HCT116 (cell line): ENCODE measurements at regions not wholly inside any gene's neighbourhood (a gene's known extent, or its start where the extent isn't known, plus 50 kb on each side); places are given as distances from the start of the nearest gene placed in this dataset.

Source experiments
- ATAC-seq: fragments of 200-7000 bp; cut with Tn5 transposase; 2 replicates; pipeline ENCODE4 v1.9.1; 2020; ENCODE audit warnings: mild to moderate bottlenecking, moderate library complexity
- BruUV-seq: library from RNA; stranded (reverse); fragments of 400-500 nt; replicated peaks from 2 replicates; lab custom pipeline; 2021; lab: Mats Ljungman, UMichigan
- CTCF ChIA-PET: fragments of 300-600 bp; sonication (Branson Sonifier 250); formaldehyde crosslinking; loops from one replicate; lab custom pipeline; 2021; ENCODE audit warnings: antibody characterized with exemption; lab: Charles Lee
- POLR2A ChIA-PET: fragments of 300-600, 350-600 bp; sonication (Branson Sonifier 250); formaldehyde crosslinking; loops from one replicate; lab custom pipeline; 2021; ENCODE audit warnings: antibody characterized with exemption; lab: Charles Lee
- RAD21 ChIA-PET, 2 experiments: fragments of 300-600 bp; sonication (Branson Sonifier 250); formaldehyde crosslinking; loops; one replicate each; lab custom pipeline; 2023; ENCODE audit warnings: low total read pairs in 2 of 2; ENCODE audit not compliant: uncharacterized antibody in 2 of 2, unreplicated experiment in 2 of 2, low non-redundant PET in 1 of 2; lab: Charles Lee
- DNase-seq: peaks from one replicate; pipeline ENCODE4 v3.0.0-alpha.2; 2010; ENCODE audit warnings: low read depth, low spot score
- H2AFZ ChIP-seq: fragments of 200-600 bp; shearing (Covaris generic), sonication (generic); 2 replicates; pipeline ENCODE4 v1.6.1; 2017; ENCODE audit warnings: low read depth, mixed run types, mixed read lengths, antibody characterized with exemption, low read length; ENCODE audit not compliant: poor library complexity, severe bottlenecking
- H3K27ac ChIP-seq: 2 replicates; pipeline ENCODE4 v1.5.1; 2012; ENCODE audit warnings: low read depth, low read length
- H3K27me3 ChIP-seq: fragments of 200-600 bp; sonication (generic); 2 replicates; pipeline ENCODE4 v1.6.1; 2016; ENCODE audit warnings: mixed run types, low read length, mixed read lengths; ENCODE audit not compliant: insufficient read depth
- H3K36me3 ChIP-seq, 2 experiments: fragments of 200-500 bp in 1 of 2; fragments of 200-600 bp in 1 of 2; sonication (Bioruptor generic) in 1 of 2; sonication (generic) in 1 of 2; 2 replicates each; pipeline versions ENCODE4 v1.5.1 to v1.6.1; 2014 to 2016; ENCODE audit warnings: low read length in 2 of 2, inconsistent platforms in 1 of 2, mixed read lengths in 1 of 2, mixed run types in 1 of 2; ENCODE audit not compliant: insufficient read depth in 2 of 2, control insufficient read depth in 1 of 2
- H3K4me1 ChIP-seq, 2 experiments: fragments of 200-600 bp in 1 of 2; sonication (generic) in 1 of 2; 2 replicates each; pipeline versions ENCODE4 v1.5.1 to v1.6.1; 2012 to 2017; ENCODE audit warnings: low read length in 2 of 2, inconsistent platforms in 1 of 2, mild to moderate bottlenecking in 1 of 2, mixed read lengths in 1 of 2, mixed run types in 1 of 2, moderate library complexity in 1 of 2; ENCODE audit not compliant: insufficient read depth in 2 of 2, control insufficient read depth in 1 of 2
- H3K4me2 ChIP-seq: fragments of 200-600 bp; sonication (generic); 2 replicates; pipeline ENCODE4 v1.6.1; 2017; ENCODE audit warnings: mixed run types, low read length, mixed read lengths
- H3K4me3 ChIP-seq, 2 experiments: fragments of 200-600 bp in 1 of 2; sonication (generic) in 1 of 2; replicated peaks in 1 of 2; 2 replicates each; pipeline ENCODE4 v1.5.1; 2011 to 2016; ENCODE audit warnings: low read length in 2 of 2, control low read depth in 1 of 2, low read depth in 1 of 2, mild to moderate bottlenecking in 1 of 2, mixed read lengths in 1 of 2, mixed run types in 1 of 2
- H3K79me2 ChIP-seq: fragments of 200-600 bp; sonication (generic); 2 replicates; pipeline ENCODE4 v1.6.1; 2017; ENCODE audit warnings: mild to moderate bottlenecking, mixed run types, low read length, moderate library complexity, mixed read lengths; ENCODE audit not compliant: insufficient read depth
- H3K9ac ChIP-seq: fragments of 200-600 bp; sonication (generic); 2 replicates; pipeline ENCODE4 v1.6.1; 2016; ENCODE audit warnings: low read length, mixed read lengths
- H3K9me2 ChIP-seq: fragments of 200-600 bp; sonication (generic), shearing (Covaris generic); 2 replicates; pipeline ENCODE4 v1.6.1; 2017; ENCODE audit warnings: mixed run types, mild to moderate bottlenecking, moderate library complexity; ENCODE audit not compliant: insufficient read depth
- H3K9me3 ChIP-seq, 2 experiments: fragments of 200-500 bp in 1 of 2; fragments of 200-600 bp in 1 of 2; sonication (Bioruptor generic) in 1 of 2; sonication (generic) in 1 of 2; 2 replicates each; pipeline ENCODE4 v1.6.1; 2014 to 2017; ENCODE audit warnings: low read length in 2 of 2, mixed read lengths in 2 of 2, inconsistent platforms in 1 of 2, low read depth in 1 of 2, mild to moderate bottlenecking in 1 of 2, mixed run types in 1 of 2, moderate library complexity in 1 of 2; ENCODE audit not compliant: control insufficient read depth in 1 of 2, insufficient read depth in 1 of 2
- H4K20me1 ChIP-seq: fragments of 200-600 bp; sonication (generic), shearing (Covaris generic); 2 replicates; pipeline ENCODE4 v1.6.1; 2017; ENCODE audit warnings: mixed run types, mild to moderate bottlenecking, moderate library complexity; ENCODE audit not compliant: insufficient read depth
- CBX3 ChIP-seq: IDR thresholded peaks from 2 replicates; pipeline ENCODE4 v1.6.1; 2012; ENCODE audit warnings: low read depth
- CEBPB ChIP-seq: IDR thresholded peaks from 2 replicates; pipeline ENCODE4 v1.6.1; 2012; ENCODE audit warnings: low read depth
- EGR1 ChIP-seq: IDR thresholded peaks from 2 replicates; pipeline ENCODE4 v1.6.1; 2012; ENCODE audit warnings: low read depth
- ELF1 ChIP-seq: IDR thresholded peaks from 2 replicates; pipeline ENCODE4 v1.6.1; 2012; ENCODE audit warnings: low read depth, borderline replicate concordance
- EZH2 ChIP-seq: fragments of 200-600 bp; sonication (generic); IDR thresholded peaks from 2 replicates; pipeline ENCODE4 v1.6.1; 2017; ENCODE audit warnings: antibody characterized with exemption, mixed run types
- EZH2phosphoT487 ChIP-seq: fragments of 200-600 bp; IDR thresholded peaks from 2 replicates; pipeline ENCODE4 v1.6.1; 2018; ENCODE audit warnings: antibody characterized with exemption, borderline replicate concordance
- FOSL1 ChIP-seq: IDR thresholded peaks from 2 replicates; pipeline ENCODE4 v1.6.1; 2012; ENCODE audit warnings: low read depth
- JUND ChIP-seq: IDR thresholded peaks from 2 replicates; pipeline ENCODE4 v1.6.1; 2012
- POLR2A ChIP-seq: IDR thresholded peaks from 2 replicates; pipeline ENCODE4 v1.7.0; 2011; ENCODE audit warnings: borderline replicate concordance; ENCODE audit not compliant: insufficient read depth, insufficient read length; ENCODE audit errors: extremely low read depth
- POLR2AphosphoS5 ChIP-seq: IDR thresholded peaks from 2 replicates; pipeline ENCODE4 v1.6.1; 2011; ENCODE audit warnings: mild to moderate bottlenecking, low read depth, low read length, moderate library complexity
- RAD21 ChIP-seq: IDR thresholded peaks from 2 replicates; pipeline ENCODE4 v1.6.1; 2012; ENCODE audit warnings: low read depth, mild to moderate bottlenecking
- SIN3A ChIP-seq: IDR thresholded peaks from 2 replicates; pipeline ENCODE4 v1.6.1; 2012; ENCODE audit warnings: low read depth
- SRF ChIP-seq: IDR thresholded peaks from 2 replicates; pipeline ENCODE4 v1.6.1; 2012; ENCODE audit warnings: low read depth
- YY1 ChIP-seq: IDR thresholded peaks from 2 replicates; pipeline ENCODE4 v1.6.1; 2011; ENCODE audit warnings: low read length, low read depth, moderate library complexity, mild to moderate bottlenecking; ENCODE audit not compliant: insufficient replicate concordance; ENCODE audit errors: extremely low read depth
- ZNF274 ChIP-seq: fragments of 200-500 bp; sonication (Bioruptor generic); IDR thresholded peaks from 2 replicates; pipeline ENCODE4 v1.6.1; 2014; ENCODE audit warnings: mild to moderate bottlenecking, low read depth, low read length, inconsistent platforms
- intact Hi-C: fragments of 100-400 bp; cut with micrococcal nuclease; formaldehyde crosslinking; loops from 2 replicates; pipeline ENCODE4 v1.10.0; 2022
- TF ChIP-seq, protein P1 (sequence below): IDR thresholded peaks from 2 replicates; pipeline ENCODE4 v1.6.1; 2011; ENCODE audit warnings: mild to moderate bottlenecking, low read length, moderate library complexity; ENCODE audit not compliant: insufficient replicate concordance; ENCODE audit errors: extremely low read depth
- TF ChIP-seq, protein P2 (sequence below): IDR thresholded peaks from 2 replicates; pipeline ENCODE4 v1.6.1; 2012
- TF ChIP-seq, protein P3 (sequence below), 3 experiments: fragments of 200-600 bp in 1 of 3; sonication (generic) in 1 of 3; IDR thresholded peaks in 2 of 3; conservative IDR thresholded peaks in 1 of 3; 2 replicates each; pipeline ENCODE4 v1.5.1; 2012 to 2017; ENCODE audit warnings: low read depth in 2 of 3, low read length in 2 of 3, antibody characterized with exemption in 1 of 3, borderline replicate concordance in 1 of 3, control low read depth in 1 of 3, mild to moderate bottlenecking in 1 of 3, mixed read lengths in 1 of 3, mixed run types in 1 of 3, moderate library complexity in 1 of 3; ENCODE audit not compliant: insufficient read depth in 1 of 3
- TF ChIP-seq, protein P4 (sequence below): IDR thresholded peaks from 2 replicates; pipeline ENCODE4 v1.6.1; 2012; ENCODE audit warnings: low read depth
- TF ChIP-seq, protein P5 (sequence below): IDR thresholded peaks from 2 replicates; pipeline ENCODE4 v1.6.1; 2012

DNA sequence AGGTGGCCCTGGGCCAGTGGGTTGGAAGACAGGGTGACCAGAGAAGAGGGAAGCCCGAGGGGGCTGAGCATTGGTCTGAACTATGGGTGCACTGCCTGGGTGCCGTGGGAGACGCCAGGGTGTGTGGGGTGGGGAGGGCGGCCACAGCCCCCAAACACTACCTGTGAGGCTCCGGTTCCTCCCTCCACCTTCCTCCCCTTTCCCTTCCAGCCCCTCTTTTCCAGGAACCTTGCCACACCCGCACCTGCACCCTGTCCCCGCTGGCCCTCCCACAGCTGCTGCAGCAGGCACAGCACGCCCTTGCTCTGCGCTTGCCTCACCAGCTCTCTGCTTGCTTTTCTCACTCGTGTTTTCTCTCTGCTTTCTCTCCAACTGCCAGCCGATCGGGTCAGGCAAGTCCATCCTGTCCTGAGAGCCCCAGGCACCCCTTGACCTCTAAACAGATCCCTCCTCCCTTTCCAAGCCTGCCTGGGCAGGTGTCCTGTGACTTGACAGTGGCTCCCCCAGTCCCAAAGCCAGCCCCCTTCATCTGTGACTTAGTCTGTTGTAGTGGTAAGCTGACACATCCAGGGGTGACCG lies 193.7 kb downstream of the MSX2 start:
- intact Hi-C loops, result no loop called here
- no peak overlapping the region for H2AFZ ChIP-seq
- no peak overlapping the region for H3K9ac ChIP-seq
- ATAC-seq (no peak), DNase-seq (no peak)
- H3K27me3 ChIP-seq, result no peaks in the 10 kb centered on the region
- no peak overlapping the region for H3K4me3 ChIP-seq
- no TSS peak for BruUV-seq
- no peaks in the 10 kb centered on the region; a peak in 2 of 4 replicates for H3K4me1 ChIP-seq
- no peak overlapping the region for H3K4me2 ChIP-seq
- H3K79me2 ChIP-seq, result no peaks in the 10 kb centered on the region
- H3K36me3 ChIP-seq, result no peaks in the 10 kb centered on the region
- H4K20me1 ChIP-seq, result no peaks in the 10 kb centered on the region
- TF ChIP-seq, protein P1, sequence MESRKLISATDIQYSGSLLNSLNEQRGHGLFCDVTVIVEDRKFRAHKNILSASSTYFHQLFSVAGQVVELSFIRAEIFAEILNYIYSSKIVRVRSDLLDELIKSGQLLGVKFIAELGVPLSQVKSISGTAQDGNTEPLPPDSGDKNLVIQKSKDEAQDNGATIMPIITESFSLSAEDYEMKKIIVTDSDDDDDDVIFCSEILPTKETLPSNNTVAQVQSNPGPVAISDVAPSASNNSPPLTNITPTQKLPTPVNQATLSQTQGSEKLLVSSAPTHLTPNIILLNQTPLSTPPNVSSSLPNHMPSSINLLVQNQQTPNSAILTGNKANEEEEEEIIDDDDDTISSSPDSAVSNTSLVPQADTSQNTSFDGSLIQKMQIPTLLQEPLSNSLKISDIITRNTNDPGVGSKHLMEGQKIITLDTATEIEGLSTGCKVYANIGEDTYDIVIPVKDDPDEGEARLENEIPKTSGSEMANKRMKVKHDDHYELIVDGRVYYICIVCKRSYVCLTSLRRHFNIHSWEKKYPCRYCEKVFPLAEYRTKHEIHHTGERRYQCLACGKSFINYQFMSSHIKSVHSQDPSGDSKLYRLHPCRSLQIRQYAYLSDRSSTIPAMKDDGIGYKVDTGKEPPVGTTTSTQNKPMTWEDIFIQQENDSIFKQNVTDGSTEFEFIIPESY, result no peak
- TF ChIP-seq SIN3A (no peak), POLR2AphosphoS5 (no peak), FOSL1 (no peak), EZH2 (no peak), SRF (no peak), YY1 (no peak), ZNF274 (no peak), EGR1 (no peak), CBX3 (no peak), JUND (no peak), RAD21 (no peak), POLR2A (no peak), EZH2phosphoT487 (no peak), CEBPB (no peak), ELF1 (no peak)
- TF ChIP-seq, protein P2, sequence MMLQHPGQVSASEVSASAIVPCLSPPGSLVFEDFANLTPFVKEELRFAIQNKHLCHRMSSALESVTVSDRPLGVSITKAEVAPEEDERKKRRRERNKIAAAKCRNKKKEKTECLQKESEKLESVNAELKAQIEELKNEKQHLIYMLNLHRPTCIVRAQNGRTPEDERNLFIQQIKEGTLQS, result no peak
- TF ChIP-seq, protein P3, sequence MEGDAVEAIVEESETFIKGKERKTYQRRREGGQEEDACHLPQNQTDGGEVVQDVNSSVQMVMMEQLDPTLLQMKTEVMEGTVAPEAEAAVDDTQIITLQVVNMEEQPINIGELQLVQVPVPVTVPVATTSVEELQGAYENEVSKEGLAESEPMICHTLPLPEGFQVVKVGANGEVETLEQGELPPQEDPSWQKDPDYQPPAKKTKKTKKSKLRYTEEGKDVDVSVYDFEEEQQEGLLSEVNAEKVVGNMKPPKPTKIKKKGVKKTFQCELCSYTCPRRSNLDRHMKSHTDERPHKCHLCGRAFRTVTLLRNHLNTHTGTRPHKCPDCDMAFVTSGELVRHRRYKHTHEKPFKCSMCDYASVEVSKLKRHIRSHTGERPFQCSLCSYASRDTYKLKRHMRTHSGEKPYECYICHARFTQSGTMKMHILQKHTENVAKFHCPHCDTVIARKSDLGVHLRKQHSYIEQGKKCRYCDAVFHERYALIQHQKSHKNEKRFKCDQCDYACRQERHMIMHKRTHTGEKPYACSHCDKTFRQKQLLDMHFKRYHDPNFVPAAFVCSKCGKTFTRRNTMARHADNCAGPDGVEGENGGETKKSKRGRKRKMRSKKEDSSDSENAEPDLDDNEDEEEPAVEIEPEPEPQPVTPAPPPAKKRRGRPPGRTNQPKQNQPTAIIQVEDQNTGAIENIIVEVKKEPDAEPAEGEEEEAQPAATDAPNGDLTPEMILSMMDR (IDR thresholded peaks at IDR 0.05 in 2 of 3, conservative IDR thresholded peaks at IDR 0.05 in 1 of 3; ENCODE audit: borderline replicate concordance in 1 of 3, insufficient read depth in 1 of 3, low read depth in 2 of 3, low read length in 2 of 3), result no peak
- TF ChIP-seq, protein P4, sequence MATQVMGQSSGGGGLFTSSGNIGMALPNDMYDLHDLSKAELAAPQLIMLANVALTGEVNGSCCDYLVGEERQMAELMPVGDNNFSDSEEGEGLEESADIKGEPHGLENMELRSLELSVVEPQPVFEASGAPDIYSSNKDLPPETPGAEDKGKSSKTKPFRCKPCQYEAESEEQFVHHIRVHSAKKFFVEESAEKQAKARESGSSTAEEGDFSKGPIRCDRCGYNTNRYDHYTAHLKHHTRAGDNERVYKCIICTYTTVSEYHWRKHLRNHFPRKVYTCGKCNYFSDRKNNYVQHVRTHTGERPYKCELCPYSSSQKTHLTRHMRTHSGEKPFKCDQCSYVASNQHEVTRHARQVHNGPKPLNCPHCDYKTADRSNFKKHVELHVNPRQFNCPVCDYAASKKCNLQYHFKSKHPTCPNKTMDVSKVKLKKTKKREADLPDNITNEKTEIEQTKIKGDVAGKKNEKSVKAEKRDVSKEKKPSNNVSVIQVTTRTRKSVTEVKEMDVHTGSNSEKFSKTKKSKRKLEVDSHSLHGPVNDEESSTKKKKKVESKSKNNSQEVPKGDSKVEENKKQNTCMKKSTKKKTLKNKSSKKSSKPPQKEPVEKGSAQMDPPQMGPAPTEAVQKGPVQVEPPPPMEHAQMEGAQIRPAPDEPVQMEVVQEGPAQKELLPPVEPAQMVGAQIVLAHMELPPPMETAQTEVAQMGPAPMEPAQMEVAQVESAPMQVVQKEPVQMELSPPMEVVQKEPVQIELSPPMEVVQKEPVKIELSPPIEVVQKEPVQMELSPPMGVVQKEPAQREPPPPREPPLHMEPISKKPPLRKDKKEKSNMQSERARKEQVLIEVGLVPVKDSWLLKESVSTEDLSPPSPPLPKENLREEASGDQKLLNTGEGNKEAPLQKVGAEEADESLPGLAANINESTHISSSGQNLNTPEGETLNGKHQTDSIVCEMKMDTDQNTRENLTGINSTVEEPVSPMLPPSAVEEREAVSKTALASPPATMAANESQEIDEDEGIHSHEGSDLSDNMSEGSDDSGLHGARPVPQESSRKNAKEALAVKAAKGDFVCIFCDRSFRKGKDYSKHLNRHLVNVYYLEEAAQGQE, result no peak
- TF ChIP-seq, protein P5, sequence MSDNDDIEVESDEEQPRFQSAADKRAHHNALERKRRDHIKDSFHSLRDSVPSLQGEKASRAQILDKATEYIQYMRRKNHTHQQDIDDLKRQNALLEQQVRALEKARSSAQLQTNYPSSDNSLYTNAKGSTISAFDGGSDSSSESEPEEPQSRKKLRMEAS, result no peak
- RAD21 ChIA-PET, result no interaction called here
- POLR2A ChIA-PET, result no interaction called here
- no peaks in the 10 kb centered on the region; the same call in 1 of the 2 replicates for H3K9me2 ChIP-seq
- CTCF ChIA-PET, result no interaction called here
- H3K27ac ChIP-seq, result no peak overlapping the region
- no peaks in the 10 kb centered on the region for H3K9me3 ChIP-seq
